ENCODE measurements at regions not wholly inside any gene's neighbourhood (a gene's known extent, or its start where the extent isn't known, plus 50 kb on each side); places are given as distances from the start of the nearest gene placed in this dataset.

DNA sequence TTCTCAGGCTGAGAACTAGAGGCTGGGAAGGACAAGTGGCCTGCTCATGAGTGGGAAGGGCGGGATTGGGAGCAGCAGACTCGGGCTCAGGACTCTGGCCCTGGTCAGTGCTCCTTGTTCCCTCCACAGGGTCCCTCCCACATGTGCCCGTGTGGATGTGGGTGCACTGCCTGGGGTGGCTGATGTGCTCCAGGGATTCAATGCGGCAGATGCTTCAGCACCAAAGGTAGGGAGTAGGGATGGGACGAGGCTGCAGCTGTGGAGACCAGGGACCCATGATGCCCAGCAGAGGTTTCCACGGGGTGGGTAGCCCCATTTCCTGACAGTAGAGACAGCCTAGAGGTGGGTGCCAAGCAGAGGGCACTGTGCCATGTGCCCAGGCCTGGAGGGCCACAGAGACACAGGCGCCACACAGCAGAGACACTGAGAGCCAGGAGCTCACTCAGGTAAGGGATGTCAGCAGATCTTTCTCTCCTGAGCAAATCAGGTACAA, 89.5 kb downstream of the GGTLC2 start:
- TF ChIP-seq CTCF (IDR thresholded peaks at IDR 0.05) (no peak), EP300 (IDR thresholded peaks at IDR 0.05) (no peak)
